Progenitor cell of endocrine pancreas (in vitro differentiated cells): ENCODE measurements at regions not wholly inside any gene's neighbourhood (a gene's known extent, or its start where the extent isn't known, plus 50 kb on each side); places are given as distances from the start of the nearest gene placed in this dataset.

Experiments used
- DNase-seq: peaks from one replicate; pipeline ENCODE4 v3.0.0; 2021; ENCODE audit warnings: low spot score; ENCODE audit not compliant: unreplicated experiment
- H3K27ac Mint-ChIP-seq: 2 replicates; pipeline ENCODE4 v1.8.0; 2021; ENCODE audit warnings: mild to moderate bottlenecking, moderate library complexity, mixed read lengths
- H3K27me3 Mint-ChIP-seq: 2 replicates; pipeline ENCODE4 v1.8.0; 2021; ENCODE audit warnings: mixed read lengths
- H3K36me3 Mint-ChIP-seq: 2 replicates; pipeline ENCODE4 v1.8.0; 2022; ENCODE audit warnings: mixed read lengths; ENCODE audit not compliant: insufficient read depth
- H3K4me1 Mint-ChIP-seq: 2 replicates; pipeline ENCODE4 v1.8.0; 2021; ENCODE audit warnings: low read depth, mixed read lengths
- H3K4me3 Mint-ChIP-seq: 2 replicates; pipeline ENCODE4 v1.8.0; 2021; ENCODE audit warnings: low read depth, mild to moderate bottlenecking, moderate library complexity, mixed read lengths
- H3K9me3 Mint-ChIP-seq: 2 replicates; pipeline ENCODE4 v1.8.0; 2021; ENCODE audit warnings: low read depth, mixed read lengths
- TF ChIP-seq, protein P1 (sequence below): fragments of 200-600 bp; sonication (generic); IDR thresholded peaks from one replicate; pipeline ENCODE4 v1.5.0; 2021; ENCODE audit warnings: antibody characterized with exemption, mild to moderate bottlenecking; ENCODE audit not compliant: unreplicated experiment

DNA sequence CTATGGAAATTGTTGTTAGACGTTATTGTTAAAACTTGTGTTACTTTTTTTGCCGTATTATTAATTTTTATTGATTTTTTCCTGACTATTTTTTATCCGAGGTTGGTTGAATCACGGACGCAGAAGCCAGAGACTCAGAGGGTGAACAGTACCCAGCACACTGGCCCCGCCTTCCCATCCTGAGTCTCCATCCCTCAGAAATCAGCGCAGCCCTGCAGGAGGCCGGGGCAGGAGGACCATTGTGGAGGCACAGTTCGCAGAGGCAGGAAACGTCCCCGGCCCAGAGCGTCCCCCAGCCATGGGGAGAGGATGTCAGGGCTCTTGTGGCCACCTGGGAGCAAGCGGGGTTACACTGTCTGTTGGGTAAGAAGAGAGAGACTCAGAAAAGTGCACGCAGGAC is 843.0 kb downstream of the BRD1 start:
- no peak overlapping the region for H3K4me3 Mint-ChIP-seq
- no peaks in the 10 kb centered on the region for H3K4me1 Mint-ChIP-seq
- no peaks in the 10 kb centered on the region for H3K9me3 Mint-ChIP-seq
- no peak overlapping the region for H3K27ac Mint-ChIP-seq
- H3K27me3 Mint-ChIP-seq: peaks cover 12% of the 10 kb centered on the region
- TF ChIP-seq, protein P1, sequence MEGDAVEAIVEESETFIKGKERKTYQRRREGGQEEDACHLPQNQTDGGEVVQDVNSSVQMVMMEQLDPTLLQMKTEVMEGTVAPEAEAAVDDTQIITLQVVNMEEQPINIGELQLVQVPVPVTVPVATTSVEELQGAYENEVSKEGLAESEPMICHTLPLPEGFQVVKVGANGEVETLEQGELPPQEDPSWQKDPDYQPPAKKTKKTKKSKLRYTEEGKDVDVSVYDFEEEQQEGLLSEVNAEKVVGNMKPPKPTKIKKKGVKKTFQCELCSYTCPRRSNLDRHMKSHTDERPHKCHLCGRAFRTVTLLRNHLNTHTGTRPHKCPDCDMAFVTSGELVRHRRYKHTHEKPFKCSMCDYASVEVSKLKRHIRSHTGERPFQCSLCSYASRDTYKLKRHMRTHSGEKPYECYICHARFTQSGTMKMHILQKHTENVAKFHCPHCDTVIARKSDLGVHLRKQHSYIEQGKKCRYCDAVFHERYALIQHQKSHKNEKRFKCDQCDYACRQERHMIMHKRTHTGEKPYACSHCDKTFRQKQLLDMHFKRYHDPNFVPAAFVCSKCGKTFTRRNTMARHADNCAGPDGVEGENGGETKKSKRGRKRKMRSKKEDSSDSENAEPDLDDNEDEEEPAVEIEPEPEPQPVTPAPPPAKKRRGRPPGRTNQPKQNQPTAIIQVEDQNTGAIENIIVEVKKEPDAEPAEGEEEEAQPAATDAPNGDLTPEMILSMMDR: no peak
- no peaks in the 10 kb centered on the region for H3K36me3 Mint-ChIP-seq
- no peak for DNase-seq

DNA sequence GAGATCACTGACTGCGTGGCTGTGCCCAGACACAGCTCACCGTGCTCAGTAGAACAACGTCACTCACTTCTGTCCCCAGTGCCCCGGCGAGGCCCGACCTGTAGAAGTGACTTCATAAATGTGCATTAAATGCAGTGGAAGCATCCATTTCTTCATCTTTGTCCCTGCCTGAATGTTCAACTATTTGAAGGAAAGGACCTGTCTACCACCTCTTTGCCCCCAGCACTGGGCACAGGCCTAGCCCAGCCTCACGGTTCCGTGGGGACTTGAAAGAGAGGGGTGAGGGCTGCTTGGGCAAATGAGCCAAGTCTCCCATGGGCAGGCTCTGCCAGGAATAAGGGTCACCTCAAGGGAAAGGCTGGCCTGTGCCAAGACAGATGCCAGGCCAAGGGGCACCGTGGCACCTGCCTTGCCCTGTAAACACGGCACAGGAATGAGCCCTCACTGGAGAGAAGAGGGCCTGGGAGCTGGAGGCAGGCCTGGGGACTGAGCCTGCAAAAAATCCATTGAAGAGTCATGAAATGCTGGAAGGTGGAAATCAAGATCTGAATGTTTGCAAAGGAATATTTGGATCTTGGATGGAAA is 845.3 kb downstream of the BRD1 start:
- no peaks in the 10 kb centered on the region for H3K36me3 Mint-ChIP-seq
- TF ChIP-seq, protein P1: no peak
- H3K4me1 Mint-ChIP-seq: no peaks in the 10 kb centered on the region
- peaks cover 19% of the 10 kb centered on the region for H3K27me3 Mint-ChIP-seq
- no peak overlapping the region for H3K27ac Mint-ChIP-seq
- no peak for DNase-seq
- H3K9me3 Mint-ChIP-seq: peaks cover 3% of the 10 kb centered on the region
- no peak overlapping the region for H3K4me3 Mint-ChIP-seq

DNA sequence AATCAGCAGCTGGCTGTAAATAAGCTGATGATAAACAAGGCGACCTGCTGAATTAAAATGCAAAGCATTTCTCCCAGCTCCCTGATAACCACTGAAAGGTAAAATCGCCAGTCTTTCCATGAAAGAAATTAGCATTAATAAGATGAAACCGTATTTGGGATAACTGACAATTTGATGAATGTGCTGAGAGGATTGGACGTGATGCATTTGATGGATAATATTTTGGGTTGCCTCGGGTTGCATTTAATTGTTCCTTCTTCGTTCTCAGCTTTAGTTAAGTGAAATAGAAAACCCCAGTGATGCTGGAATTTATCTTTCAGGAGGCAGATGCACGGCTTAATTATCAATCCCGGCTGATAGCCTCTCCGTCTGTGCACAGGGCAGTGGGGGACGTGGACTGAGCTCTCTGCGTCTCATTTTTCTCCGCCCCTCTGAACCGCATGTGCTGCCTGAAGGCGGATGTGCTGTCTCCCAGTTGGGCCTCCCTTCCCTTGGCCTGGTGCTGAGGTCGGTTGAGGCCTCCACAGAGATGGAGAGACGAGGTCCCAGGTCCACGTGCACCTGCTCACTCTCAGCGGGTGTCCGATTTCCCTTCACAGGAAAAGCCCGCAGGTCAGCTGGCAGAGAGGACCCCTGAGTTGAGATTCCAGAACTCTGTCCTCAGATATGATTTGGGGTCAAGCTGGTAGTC is 846.2 kb downstream of the BRD1 start:
- H3K27ac Mint-ChIP-seq: no peak overlapping the region
- no peak for DNase-seq
- peaks cover 24% of the 10 kb centered on the region for H3K27me3 Mint-ChIP-seq
- H3K4me3 Mint-ChIP-seq: no peak overlapping the region
- no peaks in the 10 kb centered on the region for H3K36me3 Mint-ChIP-seq
- H3K9me3 Mint-ChIP-seq: peaks cover 3% of the 10 kb centered on the region
- TF ChIP-seq, protein P1: no peak
- H3K4me1 Mint-ChIP-seq: no peaks in the 10 kb centered on the region

DNA sequence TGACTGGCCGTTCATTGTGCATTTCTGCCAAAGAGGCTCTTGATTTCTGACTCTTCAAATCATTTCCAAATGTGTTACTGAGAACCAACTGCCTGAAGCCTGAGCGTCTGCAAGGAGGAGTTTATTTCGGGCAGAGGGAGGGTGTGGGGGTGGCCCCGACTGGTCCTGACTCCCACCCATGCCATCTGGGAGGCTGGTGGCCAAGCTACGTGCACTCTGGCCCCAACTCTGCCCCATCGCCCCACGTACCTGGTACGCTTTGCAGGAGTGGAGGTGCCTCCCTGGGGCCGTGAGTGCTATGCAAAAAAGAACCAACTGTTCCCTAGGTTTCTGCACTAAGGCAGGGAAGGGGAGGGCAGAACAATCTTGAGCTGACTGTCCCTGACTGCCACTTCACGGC is 846.8 kb downstream of the BRD1 start:
- H3K27me3 Mint-ChIP-seq: peaks cover 30% of the 10 kb centered on the region
- no peaks in the 10 kb centered on the region for H3K4me1 Mint-ChIP-seq
- H3K4me3 Mint-ChIP-seq: no peak overlapping the region
- TF ChIP-seq, protein P1: no peak
- no peak for DNase-seq
- peaks cover 3% of the 10 kb centered on the region for H3K9me3 Mint-ChIP-seq
- H3K36me3 Mint-ChIP-seq: no peaks in the 10 kb centered on the region
- H3K27ac Mint-ChIP-seq: no peak overlapping the region

DNA sequence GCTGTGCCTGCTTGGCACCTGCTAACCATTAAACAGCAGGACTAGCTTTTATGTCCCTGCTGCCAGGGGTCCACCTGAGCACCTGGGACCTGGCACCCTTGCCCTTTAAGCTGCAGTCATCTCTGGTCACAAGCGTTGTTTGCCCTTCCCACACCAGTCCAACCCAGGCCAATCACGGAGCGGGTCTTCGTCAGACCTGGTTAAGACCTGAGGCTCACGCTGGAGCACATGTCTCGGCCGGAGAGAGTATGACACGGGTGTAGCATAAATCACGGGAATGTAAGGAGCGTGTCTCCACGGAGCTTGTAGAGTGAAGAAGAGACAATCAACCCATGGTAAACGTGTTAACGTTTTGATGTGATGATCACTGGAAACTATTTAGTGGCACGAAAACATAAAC is 847.3 kb downstream of the BRD1 start:
- no peak overlapping the region for H3K4me3 Mint-ChIP-seq

More for the DNA sequence above, 847.3 kb downstream of the BRD1 start:
- no peaks in the 10 kb centered on the region for H3K36me3 Mint-ChIP-seq
- no peak overlapping the region for H3K27ac Mint-ChIP-seq
- DNase-seq: no peak
- peaks cover 35% of the 10 kb centered on the region for H3K27me3 Mint-ChIP-seq
- H3K9me3 Mint-ChIP-seq: peaks cover 3% of the 10 kb centered on the region
- no peaks in the 10 kb centered on the region for H3K4me1 Mint-ChIP-seq
- TF ChIP-seq, protein P1: no peak
